CD4-positive, alpha-beta T cell treated with Interleukin-4 for 1 hour (primary cell): ENCODE measurements at regions not wholly inside any gene's neighbourhood (a gene's known extent, or its start where the extent isn't known, plus 50 kb on each side); places are given as distances from the start of the nearest gene placed in this dataset.
A peak's percentile ranks its signal among the peaks of the same experiment; 100 is the strongest.

ENCODE experiments used
- DNase-seq, 2 donors: peaks; one replicate each; pipeline ENCODE4 v3.0.0-alpha.2; 2020 to 2022

DNA sequence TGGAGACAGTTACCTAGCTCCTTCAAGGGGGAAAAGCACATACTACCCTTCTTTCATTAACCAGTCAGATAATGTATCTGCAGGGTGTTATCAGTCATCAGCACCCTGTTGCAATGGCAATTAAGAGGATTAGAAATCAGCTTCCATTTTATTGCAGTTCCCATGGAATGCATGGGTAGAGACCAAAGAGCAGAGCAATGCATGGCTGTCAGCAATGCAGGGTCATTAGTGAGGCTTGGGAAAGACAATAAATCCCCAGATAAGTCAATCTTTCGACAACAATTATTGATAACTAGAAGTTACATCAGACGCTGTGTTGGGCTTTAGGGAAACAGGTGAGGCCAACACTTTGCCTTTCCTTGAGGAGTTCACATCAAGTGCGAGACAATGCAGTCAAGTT lies 150.9 kb downstream of the MAFB start:
- no peak for DNase-seq

DNA sequence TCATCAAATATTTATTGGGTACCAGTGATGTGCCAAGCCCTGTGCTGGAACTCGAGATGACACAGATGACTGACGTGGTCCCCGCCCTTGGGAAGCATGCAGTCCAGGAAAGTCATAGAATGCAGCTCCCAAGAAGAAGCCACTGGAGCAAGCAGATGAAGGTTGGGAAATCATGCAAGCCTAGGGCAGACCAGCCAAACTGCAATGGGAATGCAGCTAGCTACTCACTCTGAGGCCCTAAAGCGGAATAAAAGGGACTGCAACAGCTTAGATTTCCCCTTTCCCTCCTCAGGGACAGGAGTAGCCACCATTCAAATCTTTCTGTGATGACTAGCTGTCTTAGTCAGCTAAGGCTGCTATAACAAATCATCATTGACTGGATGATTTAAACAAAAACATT lies 152.2 kb downstream of the MAFB start:
- DNase-seq, result no peak

DNA sequence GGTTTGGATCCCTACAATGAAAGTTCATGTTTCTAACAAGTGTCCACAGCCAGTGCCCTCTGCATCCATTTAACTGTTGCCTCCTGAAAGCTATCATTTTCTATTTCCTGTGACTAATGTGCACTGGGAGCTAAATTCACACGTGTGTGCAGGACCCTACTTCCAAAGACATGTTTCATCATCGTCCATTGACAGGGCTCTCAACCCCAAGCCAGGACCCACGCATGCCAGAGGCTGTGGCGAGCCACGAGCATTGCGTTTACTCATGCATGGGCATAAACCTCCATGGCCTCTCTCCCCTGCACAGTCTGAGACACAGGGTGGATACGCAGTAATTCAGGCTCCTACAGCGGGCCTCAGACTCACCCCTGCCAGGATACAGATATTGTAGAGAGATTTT lies 153.2 kb downstream of the MAFB start:
- no peak for DNase-seq

DNA sequence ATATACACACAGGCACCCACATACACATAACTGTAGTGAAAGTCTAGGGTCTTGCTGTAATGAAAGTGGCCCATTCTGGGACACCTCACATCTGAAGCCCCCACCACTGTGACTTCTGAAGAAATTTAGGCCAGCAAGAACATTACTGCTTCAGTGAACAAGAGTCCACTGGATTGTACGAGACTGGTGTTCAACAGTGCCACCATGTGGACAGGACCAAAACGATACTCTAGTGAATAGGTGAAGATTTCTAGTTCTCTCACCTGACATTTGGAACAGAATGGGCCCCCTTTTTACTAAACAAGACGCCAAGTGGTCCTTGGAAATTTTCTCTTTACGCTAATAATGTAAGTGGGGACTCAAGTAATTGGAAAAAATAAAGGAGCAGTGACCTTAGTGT lies 156.9 kb downstream of the MAFB start:
- no peak for DNase-seq

DNA sequence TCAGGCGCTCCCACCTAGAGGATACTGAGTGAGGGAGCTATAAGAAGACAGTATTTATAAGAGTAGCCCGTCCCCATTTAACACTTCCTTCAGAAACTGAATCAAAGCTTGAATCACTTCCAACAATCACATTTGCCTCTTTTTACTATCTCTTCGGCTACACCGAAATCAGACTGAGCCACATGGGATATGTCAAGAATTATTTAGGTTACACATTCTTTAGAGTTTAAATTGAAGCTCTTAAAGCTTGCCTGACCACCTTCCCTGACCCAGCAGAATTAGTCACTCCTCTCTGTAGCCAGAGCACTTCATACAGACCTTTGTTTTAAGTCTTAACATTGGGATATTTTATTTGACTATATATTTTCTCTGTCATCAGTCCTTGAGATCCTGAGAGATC lies 163.7 kb downstream of the MAFB start:
- DNase-seq, result no peak

DNA sequence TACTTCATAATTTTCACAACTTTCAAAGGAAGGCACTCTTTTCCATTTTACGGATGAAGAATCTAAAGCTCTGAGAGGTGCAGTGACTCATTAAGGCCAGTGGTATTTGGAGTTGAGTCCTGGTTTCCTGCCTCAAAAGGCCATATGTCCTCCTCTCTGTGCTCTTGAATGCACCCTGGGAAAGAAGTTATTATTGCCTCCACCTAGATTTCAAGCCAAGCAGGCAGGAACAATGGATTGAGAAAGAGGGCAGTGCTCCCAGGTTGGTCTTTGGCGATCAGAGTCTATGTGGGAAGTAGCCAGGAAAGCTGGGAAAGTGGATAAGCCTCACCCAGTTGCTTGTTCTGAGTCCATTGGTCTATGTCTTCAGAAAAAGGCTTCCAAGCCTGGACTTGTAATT lies 165.0 kb downstream of the MAFB start:
- no peak for DNase-seq

DNA sequence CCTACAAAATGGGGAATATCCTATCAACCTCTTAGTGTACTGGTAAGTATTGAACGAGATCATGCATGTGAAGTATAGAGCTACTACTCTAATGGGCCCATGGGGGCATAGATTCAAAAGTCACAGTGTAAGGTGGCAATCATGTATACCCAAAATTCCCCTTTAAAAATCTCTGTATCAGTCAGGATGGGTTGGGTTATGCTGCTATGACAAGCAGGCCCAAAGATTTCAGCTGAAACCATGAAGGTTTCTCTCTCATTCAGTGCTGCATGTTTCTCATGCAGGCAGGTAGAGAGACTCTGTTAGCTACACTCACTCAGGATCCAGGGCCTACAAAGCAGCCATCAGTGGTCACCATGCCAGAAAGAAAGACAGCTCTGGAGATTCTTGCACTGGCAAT lies 166.6 kb downstream of the MAFB start:
- DNase-seq, result no peak

DNA sequence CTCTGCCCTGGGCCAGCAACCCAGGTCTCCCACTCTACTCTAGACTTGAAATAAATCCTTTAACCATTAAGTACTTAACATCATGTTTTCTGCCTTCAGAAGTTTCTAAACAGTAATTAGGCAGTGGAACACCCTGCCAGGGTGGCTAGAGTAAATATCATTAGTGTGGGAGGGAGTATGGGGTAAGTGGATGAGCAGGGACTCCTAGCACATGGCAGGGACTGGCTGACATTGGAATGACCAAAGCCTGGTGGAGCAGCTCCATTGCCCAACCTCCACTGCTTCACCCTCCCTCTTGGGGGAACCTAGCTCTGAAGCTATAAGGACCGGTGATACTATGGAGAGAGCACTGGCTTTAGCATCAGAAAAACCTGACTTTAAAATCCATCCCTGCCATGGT lies 167.1 kb downstream of the MAFB start:
- no peak for DNase-seq

DNA sequence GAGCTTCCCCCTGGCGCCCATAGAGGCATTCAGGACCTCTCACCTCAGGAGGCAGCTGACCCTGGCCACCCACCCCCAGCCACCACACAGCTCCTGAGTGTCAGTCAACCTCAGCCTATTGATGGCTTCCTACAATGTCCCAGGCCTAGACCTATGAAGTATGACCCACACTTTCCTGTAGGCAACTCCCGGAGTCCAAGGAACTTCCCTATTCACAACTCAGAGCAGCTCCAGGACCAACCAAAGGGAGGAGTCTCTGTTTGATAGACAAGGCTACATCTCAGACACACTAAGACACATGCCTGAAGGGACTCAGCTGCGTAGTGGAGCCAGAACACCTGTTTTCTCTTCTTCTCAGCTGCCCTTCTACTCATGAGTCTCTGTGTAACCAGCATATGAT lies 169.1 kb downstream of the MAFB start:
- DNase-seq, result no peak

DNA sequence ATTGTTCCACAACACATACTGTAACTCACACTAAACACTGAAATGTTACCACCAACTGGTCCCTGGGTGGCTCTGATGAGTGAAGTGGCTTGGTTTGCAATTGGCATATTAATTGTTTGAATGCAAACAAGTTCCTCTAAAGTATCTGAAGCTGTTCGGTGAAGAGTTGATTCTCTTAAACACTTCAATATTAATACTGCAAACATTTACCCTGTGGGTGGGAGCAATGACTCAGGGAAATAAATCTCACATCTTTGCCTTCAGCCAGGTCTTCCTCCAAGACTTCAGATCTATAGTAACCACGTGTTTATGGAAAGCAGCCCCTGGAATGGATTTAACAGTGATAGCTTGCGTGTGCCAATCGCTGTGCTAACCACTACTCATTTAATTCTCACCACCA lies 176.0 kb downstream of the MAFB start:
- no peak for DNase-seq

DNA sequence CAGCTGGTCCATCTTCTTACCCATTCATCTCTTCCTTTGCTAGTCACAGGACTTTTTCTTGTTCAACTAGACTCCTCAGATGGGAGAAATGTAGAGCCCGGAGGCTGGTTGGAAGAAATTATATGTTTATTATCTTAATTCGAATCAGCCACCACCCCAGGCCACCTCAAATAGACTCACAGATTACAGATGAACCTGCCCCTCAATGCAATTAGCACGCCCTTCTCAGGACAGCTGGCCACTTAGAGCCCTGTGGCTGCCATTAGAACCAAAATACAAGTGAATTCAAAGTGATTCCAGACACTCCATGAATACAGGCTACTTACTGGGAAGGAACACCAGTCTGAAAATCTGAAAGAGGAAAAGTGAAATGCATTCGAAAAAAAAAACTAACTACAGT lies 176.4 kb downstream of the MAFB start:
- DNase-seq, result no peak

DNA sequence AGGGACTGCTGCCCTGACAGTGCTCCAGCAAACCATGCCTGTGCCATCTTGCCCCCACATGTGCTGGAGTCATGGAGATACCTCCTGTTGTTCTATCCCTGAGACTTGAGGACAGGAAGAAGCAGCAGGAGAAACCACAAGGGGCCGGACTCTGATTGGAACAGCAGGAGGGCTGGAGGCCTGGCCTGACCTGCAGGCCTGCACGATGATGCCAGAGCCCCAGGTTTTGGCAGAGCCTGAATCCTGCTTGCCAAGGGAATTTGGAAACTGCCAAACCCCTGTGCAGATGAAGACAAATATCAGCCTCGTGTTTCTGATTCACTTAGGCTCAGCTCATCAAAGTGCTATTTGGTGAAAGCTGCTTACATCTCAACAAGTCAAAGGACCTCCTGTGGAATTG lies 177.6 kb downstream of the MAFB start:
- DNase-seq, result no peak

DNA sequence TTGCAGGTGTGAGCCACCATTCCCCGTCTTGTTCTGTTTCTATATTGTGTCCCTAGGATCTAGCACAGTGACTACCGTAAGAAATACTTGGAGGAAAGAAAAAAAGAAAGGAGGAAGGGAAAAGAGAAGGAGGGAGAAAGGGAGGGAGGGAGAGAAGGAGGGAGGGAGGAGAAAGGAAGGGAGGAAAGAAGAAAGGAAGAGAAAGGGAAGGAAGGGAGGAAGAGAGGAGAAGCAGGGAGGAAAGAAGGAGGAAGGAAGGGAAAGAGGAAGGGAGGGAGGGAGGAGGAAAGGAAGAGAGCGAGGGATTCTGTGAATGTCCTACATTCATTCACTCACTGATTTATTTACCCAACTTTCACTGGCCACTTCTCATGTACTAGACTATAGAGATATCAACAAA lies 178.4 kb downstream of the MAFB start:
- DNase-seq, result no peak

DNA sequence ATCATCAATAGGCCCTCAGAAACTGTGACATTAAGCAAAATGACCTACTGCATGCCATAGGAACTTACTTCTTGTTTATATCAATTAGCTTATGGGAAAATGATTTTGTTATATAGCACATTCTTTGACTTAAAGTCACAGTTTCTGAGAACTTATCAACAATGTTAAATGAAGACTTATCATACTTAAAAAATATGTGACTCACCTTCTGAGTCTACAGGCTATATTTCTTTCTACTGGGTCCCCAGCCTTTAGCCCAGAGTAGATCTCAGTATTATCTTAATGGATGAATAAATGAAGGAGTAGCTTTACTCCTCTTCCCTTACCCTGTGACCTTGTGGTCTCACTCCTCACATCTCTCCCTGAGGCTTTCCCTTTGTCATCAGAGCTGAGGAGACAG lies 180.2 kb downstream of the MAFB start:
- no peak for DNase-seq

DNA sequence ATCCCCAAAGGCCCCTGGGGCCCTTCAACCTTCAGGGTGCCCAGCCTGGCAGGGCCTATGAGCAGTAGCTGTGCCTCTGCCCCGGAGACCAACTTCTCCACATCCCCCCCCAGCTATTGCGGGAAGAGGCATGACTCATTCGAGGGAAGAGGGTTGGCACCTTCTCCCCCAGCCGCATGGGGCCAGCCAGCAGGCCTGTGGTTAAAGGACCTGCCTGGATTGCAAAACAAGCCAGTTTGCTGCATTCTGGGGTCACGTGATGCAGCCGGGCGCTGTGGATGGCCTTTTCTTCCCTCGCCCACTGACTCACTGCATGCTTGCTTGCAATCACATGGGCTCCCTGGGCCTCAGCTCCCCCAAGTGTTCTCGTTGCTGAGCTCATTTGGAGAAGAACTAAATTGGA lies 182.5 kb downstream of the MAFB start:
- peak; percentile 36 to 91 for DNase-seq

DNA sequence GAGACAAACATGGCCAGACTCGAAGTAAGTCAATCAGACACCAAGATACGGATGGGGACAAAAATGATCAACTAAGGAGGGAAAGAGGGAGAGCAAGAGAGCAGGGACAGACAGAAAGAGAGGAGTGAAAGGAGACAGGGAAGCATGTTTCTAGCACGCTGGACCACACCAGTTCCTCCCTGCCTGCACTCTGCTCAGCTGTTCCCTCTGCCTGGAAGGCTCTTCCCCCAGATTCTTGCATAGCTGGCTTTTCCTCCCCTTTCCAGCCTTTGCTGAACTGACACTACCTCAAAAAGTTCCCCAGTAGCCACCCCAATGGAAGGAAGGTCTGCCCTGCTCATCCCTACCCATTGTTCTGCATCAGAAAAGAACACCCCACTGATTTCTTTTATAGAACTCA lies 185.9 kb downstream of the MAFB start:
- no peak for DNase-seq

DNA sequence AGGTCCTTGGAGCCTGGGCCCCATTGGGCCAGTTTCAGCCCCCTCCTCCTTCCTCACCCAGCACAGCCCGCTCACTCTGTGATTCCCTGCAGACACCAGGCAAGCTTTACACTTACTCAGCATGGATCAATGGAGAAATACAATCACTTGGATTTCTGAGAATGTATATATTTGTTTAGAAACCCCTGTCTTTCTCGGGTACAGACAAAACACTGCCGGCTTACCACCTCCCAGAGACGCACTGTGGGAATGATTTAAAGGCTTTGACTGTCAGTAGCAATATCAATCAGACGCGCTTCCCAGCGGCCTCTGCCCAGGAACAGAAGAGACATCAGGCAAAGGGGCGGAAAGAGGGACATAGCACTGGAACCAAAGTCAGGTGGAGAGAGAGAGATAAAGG lies 186.5 kb downstream of the MAFB start:
- DNase-seq, result no peak

DNA sequence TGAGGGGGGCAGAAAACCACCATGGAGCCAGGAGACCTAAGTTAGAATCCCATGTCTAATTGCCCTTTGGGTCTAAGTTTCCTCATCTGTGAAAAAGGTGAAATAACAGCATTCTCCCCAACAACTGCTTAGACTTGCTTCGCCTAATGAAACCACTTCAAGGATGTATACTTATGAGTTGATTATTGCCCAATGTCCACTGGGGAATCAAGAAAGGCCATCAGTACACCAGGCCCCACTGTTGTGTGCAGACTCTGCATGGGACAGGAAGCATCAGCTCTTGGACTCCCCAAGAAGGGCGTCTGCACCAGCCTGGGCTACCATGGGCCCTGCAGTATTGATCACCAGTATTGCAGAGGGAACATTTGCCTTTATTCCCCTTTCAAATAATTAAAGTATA lies 189.6 kb downstream of the MAFB start:
- no peak for DNase-seq

DNA sequence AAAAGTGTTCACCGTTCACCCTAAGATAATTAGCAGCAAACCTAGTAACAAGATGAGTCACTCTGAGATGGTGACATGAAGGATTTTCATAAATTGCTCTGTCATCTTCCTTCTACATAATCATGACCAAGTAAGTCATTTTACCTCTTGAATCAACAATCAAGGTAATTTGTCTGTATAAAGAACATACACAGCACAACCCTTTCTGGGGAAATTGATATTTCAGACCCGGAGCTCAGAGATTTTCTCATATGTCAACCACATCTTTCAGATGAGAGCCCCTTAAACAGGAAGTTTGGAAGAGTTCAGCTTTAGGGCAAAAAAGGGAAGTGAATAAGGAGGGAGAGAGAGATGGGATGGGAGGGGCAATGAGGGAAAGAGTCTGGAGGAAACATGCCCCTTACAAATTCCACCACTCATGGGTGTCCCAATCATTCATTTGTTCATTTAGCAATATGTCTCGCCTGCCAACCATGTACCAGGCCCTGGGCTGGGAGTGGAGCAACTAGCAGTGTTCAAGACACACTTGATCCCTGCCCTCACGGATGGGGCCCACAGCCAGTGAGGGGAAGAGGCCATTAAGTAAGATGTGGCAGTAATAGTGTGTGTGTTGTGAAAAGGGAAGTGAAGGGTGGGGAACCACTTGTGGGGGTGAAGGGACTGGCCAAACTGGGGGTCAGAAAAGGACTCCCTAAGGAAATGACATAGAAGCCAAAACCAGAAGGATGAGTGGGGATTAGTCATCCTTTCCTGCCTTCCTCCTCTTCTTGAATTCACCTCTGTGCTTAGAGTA lies 190.9 kb downstream of the MAFB start:
- peak; percentile 13 to 77 for DNase-seq

DNA sequence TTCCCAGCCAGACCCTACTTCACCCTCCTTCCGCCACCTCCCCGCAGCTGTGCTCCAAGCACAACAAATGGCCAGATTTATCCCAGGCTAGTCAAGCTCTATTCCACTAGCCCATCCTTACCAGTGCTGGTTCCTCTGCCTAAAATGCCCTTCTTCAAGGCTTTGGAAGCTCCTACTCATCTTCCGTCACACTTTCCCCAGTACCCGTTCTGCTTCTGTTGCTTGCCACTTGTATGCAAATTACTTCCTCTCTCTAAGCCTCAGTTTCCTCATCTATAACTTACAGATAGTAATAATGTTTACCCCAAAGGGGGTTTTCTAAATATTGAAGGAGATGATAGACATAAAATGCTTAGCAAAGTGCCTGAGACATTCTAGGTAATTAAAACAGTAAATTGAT lies 193.1 kb downstream of the MAFB start:
- no peak for DNase-seq

DNA sequence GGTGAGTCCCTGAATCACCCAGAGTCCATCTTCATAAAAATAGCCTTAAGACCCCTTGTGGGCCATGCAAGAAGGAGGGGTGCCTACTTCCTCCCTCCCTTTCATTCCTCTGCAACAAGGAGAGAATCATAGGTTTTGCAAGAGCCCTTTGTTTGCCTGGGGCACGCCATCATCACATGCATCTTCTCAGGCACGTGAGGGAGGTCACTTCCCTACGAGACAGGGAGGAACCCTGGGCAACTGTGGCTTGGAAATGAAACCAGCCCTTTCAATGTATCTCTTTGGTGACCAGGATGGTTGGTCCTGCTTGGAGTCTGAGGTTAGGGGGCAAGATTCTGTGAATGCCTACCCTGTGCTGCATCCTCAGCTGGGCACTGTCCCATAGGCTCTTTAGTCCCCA lies 194.8 kb downstream of the MAFB start:
- DNase-seq, result peak; percentile 18 to 66

DNA sequence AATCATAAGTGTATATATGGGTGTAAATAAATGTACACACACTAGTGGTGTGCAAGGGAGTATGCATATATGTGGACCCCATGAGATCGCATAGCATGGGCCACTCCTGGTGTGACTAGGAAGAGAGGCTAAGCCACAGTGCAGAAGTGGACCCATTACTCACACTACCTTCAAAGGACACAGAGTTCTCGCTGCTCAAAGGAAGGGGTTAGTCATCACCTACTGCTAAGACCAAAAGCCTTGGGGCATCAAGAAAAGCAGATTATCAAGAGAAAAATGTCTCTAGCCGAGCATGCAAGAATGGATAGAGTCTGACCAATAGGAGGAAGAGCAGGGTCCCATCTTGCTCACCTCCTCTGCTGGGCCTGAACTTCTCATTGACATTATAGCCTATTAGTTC lies 195.5 kb downstream of the MAFB start:
- DNase-seq, result peak in 1 of 2 donors; percentile 46

DNA sequence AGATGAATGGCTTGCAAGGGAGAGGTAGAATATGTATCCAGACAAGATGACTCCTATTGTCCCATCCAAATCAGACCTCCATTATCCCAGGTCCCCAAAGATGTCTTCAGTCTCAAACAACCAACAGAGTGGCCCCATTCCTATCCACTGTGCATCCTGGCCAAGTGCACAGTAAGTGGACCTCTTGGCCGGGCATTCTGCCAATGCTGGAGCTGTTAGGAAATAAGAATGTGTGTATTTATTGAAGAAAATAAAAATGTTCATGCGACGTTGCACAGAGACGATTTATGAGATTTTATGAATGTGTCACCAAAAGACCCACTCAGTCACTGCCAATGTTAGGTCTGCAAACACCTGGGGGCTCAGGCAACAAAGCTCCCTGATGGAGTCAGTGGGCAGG lies 196.0 kb downstream of the MAFB start:
- no peak for DNase-seq

DNA sequence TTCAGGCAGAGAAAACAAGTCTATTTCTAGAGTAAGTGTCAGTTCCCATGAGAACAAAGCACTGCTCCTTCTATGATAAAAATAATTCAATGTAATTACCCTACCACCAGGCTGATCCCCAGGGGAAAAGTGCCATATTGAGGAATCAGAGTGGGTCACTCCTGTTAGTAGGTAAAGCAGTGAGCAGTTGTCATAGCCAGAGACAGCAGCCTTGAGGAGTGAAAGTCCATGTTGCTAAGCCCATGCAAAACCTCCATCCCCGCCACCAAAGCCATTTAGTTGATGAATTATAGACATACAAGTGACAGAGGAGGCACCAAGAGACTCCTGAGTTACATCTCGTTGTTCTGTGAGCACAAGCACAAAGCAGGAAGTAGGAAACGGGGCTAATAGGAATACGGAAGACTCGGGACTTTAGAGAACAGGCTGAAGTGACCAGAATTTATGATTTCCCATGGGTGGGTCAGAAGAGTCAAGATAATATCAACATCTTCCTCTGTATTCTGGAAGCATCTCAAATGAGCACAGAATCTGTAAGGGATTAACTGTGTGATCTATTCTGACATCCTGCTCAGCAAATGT lies 197.9 kb downstream of the MAFB start:
- no peak for DNase-seq

DNA sequence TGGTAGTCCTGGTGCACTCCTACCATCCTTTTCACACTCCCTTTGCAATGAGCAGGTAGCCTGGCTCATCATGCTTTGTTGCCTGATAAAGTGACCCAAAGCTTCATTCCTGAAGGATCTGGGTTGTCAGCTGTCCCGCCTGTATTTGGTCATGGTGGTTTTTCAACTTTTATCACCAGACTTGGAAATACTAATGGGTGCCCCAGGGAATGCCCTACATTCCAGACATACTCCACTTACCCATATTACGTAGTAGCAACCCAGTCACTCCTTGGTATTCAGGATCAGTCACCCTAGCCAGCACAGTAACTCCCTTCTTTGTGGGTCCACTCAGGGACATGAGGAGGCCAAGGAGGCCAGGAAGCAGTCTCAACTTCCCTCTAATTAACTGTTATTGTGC lies 199.2 kb downstream of the MAFB start:
- DNase-seq, result no peak
